ENCODE measurements at regions not wholly inside any gene's neighbourhood (a gene's known extent, or its start where the extent isn't known, plus 50 kb on each side); places are given as distances from the start of the nearest gene placed in this dataset.

GRCh38 chr3:94221829-94222228 lies 159.0 kb downstream of the NSUN3 start:
- no peaks in the 10 kb centered on the region for H3K79me2 ChIP-seq (ENCODE audit: insufficient read depth, low read length)
- TF ChIP-seq, protein P1, sequence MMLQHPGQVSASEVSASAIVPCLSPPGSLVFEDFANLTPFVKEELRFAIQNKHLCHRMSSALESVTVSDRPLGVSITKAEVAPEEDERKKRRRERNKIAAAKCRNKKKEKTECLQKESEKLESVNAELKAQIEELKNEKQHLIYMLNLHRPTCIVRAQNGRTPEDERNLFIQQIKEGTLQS (IDR thresholded peaks at IDR 0.05): no peak
- TF ChIP-seq TCF7L2 (IDR thresholded peaks at IDR 0.05; ENCODE audit: borderline replicate concordance, extremely low read depth, insufficient read depth, insufficient read length) (no peak), CTCF (IDR thresholded peaks at IDR 0.05 in 2 of 3, conservative IDR thresholded peaks at IDR 0.05 in 1 of 3; ENCODE audit: borderline replicate concordance in 1 of 3, insufficient read depth in 1 of 3, low read depth in 2 of 3, low read length in 2 of 3) (no peak), POLR2A (IDR thresholded peaks at IDR 0.05; ENCODE audit: borderline replicate concordance, extremely low read depth, insufficient read depth, insufficient read length) (no peak), RAD21 (IDR thresholded peaks at IDR 0.05; ENCODE audit: low read depth) (no peak), CBX3 (IDR thresholded peaks at IDR 0.05; ENCODE audit: low read depth) (no peak), ZFX (IDR thresholded peaks at IDR 0.05) (no peak), ZNF274 (IDR thresholded peaks at IDR 0.05; ENCODE audit: low read depth, low read length) (no peak), EZH2 (IDR thresholded peaks at IDR 0.05) (no peak), JUND (IDR thresholded peaks at IDR 0.05) (no peak), MAX (IDR thresholded peaks at IDR 0.05) (no peak), SP1 (IDR thresholded peaks at IDR 0.05; ENCODE audit: low read depth) (no peak)
- H3K4me1 ChIP-seq (ENCODE audit: control insufficient read depth in 1 of 2, insufficient read depth in 2 of 2, low read length in 2 of 2): no peaks in the 10 kb centered on the region
- H3K9me2 ChIP-seq (ENCODE audit: insufficient read depth): no peaks in the 10 kb centered on the region
- H4K20me1 ChIP-seq (ENCODE audit: insufficient read depth): no peaks in the 10 kb centered on the region
- no peak for ATAC-seq
- H3K9ac ChIP-seq (ENCODE audit: low read length): no peak overlapping the region
- H3K27ac ChIP-seq (ENCODE audit: low read depth, low read length): no peak overlapping the region
- H3K4me3 ChIP-seq (replicated peaks in 1 of 2; ENCODE audit: low read depth in 1 of 2, low read length in 2 of 2): no peak overlapping the region
- intact Hi-C loops (cut with micrococcal nuclease): no loop called here
- DNase-seq (ENCODE audit: low read depth, low spot score): no peak
- CTCF ChIA-PET: no interaction called here
- H3K36me3 ChIP-seq (ENCODE audit: control insufficient read depth in 1 of 2, insufficient read depth in 2 of 2, low read length in 2 of 2): no peaks in the 10 kb centered on the region
- BruUV-seq (replicated peaks): no TSS peak
- RAD21 ChIA-PET (ENCODE audit: low non-redundant PET in 1 of 2, low total read pairs in 2 of 2, uncharacterized antibody in 2 of 2, unreplicated experiment in 2 of 2): no interaction called here
- POLR2A ChIA-PET: no interaction called here
- H2AFZ ChIP-seq (ENCODE audit: low read depth, low read length, poor library complexity, severe bottlenecking): no peak overlapping the region
- H3K4me2 ChIP-seq (ENCODE audit: low read length): no peak overlapping the region
- H3K27me3 ChIP-seq (ENCODE audit: insufficient read depth, low read length): peaks cover 8% of the 10 kb centered on the region; the same call in 1 of the 2 replicates
- no peaks in the 10 kb centered on the region for H3K9me3 ChIP-seq (ENCODE audit: control insufficient read depth in 1 of 2, insufficient read depth in 1 of 2, low read depth in 1 of 2, low read length in 2 of 2)
